HG02623 (cell line): ENCODE measurements at regions not wholly inside any gene's neighbourhood (a gene's known extent, or its start where the extent isn't known, plus 50 kb on each side); places are given as distances from the start of the nearest gene placed in this dataset.

ENCODE experiments used
- ATAC-seq: cut with Tn5 transposase; IDR thresholded peaks from one replicate; pipeline ENCODE4 v1.9.1; 2021; ENCODE audit warnings: moderate library complexity; ENCODE audit not compliant: unreplicated experiment

DNA sequence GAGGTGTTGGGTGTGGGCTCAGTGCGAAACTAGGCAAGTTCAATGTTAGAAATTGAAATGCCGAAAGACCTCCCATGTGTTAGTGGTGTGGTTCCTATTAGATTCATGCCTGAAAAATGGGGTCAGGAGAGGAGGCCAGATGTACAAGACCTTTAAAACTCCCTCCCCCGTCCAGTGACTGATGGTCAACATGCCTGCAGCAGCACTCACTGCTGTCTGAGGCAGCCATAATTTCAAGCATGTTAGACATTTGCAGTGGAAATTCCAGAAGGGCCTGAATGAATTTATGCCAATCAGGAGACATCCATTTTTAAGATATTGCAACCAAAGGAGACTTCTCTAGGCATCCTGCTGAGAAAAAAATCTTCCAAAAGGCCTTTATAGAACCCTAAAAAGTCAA is 426.9 kb upstream of the NBEA start:
- no peak for ATAC-seq

DNA sequence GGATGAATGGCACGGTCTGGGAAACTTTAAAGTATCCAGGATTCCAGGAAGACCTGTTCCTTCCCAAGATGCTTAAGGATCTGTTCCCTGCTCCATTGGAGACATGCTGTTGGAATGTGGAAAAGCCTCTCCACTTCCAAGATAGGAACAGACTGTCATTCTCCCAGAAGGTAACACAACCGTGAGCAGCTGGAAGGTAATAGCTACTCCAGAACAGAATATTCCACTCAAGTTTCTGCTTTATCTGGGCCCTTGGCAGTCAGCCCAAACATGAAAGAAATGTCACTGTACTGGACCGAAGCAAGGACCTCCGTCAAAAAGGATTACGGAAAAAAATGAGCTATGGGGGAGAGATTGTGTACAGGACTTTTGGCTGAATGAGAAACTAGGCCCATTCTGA is 420.9 kb upstream of the NBEA start:
- ATAC-seq = no peak

DNA sequence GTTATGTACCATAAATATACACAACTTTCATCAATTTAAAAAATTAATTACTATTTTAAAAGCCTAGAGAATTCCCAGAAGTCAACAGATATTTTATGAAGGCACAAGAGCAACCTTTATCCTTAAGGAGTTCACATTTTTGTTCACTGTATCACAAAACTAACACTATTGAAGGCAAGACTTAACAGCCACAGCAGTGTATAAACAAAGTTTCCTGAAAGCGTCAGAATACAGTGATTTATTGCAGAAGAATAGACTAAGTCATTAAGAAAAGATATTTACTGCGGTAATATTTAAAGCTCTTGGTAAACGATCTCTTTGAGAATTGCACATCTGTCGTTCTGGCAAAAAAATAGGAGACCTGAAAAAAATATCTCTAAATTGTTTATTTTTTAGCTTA is 419.3 kb upstream of the NBEA start:
- ATAC-seq = no peak

DNA sequence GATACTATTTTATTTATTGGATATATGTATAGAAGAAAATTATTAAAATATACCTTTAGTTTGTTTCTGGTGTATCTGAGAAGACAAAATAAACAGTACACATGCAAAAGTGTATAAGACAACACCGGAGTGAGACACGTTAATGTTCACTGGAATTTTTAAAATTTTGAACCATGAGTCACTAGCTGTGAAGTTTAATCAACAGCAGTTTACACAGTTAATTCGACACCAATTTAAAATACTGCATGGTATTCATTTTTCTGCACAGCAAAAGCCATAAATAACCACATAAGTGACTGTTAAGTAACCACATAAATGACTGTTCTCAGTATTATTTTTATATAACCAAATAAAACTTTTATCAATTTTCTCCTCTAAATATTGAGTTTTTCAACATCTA is 418.7 kb upstream of the NBEA start:
- ATAC-seq = no peak

DNA sequence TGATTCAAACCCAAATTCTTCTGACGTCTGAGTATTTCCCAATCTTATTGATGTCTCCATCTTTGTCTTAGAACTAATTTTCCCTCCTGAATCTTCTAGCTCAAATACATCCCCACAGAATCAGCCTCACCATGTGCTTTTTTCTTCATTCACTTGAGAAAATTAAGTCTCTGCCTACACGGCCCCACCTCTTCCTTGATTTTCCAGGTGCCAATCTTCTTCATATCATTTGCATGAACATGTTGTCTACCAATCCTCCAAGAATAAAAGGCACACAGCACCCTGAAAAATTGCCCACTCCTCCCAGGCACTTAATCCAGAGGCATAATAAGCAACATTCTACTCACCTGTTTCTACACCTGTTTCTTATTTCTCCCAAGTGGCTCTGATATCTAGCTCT is 408.1 kb upstream of the NBEA start:
- no peak for ATAC-seq

DNA sequence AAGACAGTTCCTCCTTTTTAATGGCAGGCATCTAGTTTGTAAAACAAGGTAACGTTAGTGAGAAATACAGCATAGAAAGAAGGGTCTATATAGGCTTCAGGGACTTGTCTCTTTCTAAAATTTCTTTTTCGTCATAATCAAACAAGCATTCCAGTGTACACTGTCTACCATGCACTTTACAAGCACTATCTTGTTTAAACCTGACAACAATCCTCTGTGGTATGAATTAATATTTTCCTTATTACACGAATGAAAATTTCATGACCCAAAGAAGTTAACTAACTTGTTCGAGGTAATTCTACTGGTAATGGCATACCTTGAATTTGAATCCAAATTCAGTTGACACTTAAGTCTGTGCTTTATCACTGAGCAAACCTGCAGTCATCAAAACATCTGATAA is 399.7 kb upstream of the NBEA start:
- no peak for ATAC-seq

DNA sequence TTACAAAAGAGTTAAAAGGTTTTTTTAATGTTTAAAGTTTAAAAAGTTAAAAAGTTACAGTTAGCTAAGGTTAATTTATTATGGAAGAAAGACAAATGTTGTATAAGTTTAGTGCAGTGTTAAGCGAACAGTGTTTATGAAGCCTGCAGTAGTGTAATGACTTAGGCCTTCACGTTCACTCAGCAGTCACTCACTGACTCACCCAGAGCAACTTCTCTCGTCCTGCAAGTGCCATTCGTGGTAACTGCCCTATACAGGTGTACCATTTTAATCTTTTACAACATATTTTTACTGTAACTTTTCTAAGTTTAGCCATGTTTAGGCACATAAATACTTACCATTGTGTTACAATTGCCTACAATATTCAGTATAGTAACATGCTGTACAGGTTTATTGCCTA is 398.2 kb upstream of the NBEA start:
- ATAC-seq = no peak

DNA sequence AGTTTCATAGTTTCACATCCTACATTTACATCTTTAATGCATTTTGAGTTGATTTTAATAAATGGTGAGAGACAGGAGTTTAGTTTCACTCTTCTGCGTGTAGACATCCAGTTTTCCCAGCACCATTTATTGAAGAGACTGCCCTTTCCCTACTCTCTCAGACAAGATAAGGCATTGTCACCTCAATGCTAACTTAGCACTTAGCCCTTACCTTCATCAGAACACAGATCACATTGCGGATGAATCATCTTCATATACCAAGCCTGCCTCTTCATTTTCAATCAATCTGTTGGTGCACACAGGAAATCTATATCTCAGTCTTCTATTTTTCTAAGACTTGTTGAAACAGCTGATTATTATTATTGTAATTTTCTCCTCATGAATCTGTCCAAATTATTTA is 396.6 kb upstream of the NBEA start:
- no peak for ATAC-seq

DNA sequence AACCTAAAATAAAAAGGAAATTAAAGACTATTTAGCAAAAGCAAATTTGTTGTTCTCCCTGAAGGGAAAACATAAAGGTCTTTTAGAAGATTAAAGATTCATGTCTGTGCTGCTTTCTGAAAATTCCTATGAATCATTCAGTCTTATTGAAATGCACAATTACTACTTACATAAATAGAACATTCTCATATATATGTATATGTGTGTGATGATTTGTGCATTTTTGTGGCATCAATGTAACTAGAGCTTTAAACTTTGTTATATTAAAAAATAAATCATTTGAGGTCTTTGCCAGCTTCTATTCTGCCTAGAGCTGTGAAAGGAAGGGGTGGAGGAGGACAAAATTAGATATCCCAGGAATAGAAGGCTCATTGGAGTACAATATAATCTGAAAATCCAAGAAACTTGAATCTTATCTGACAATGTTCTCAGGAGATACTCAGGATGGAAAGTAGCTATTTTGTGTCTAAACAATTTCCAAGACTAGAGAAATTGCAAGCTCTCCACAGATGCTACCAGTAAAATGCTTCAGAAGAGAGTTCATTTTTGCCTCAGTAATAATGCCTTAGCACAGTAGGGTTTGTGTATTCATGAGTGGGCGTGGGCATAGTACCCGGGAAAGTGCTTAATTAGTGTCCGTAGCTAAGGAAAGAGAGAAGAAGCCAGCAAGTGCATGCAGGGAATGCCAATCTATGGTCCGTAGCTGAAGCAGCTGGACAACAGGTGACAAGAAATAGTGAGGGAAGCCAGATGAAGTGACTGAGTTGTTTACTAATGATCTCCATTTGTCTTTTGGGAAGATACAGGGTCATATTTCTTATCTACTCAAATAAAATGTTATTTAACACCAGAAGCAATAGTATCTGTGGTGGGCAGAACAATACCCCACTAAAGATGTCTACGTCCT is 395.5 kb upstream of the NBEA start:
- no peak for ATAC-seq

DNA sequence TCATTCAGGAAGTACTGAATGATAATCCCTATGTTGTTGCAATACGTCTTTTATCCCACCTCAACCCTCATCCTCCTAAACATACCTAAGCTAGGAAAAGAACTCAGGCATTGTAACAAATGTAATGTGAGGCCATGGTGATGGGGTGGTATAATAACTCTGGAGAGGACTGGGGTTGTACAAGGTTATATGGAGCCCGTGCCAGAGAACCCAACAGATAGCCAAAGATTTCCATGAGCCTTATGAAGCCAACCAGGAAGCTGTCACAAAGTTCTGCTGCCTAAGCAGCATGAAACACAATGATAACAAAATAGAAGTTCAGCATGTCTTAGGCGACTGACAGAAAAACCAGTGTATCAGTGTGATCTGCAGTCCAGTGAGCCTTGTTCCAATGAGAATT is 394.1 kb upstream of the NBEA start:
- no peak for ATAC-seq

DNA sequence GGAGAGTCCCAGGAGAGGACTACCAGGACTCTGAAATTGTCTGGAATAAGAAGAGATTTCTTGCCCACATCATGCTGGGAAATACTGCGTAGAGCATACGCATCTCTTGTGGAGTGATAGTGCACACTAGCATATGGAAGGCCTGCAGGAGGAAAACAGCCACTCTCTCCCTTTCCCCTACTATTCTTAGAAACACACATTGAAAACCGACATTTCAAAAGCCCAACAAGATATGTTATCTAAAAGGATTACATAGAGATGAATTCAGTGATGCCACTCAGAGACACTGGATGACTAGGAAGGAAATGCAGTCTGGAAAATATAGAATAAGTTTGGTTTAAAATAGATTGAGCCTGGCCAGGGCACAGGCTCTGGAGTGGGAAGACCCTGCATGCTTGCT is 388.7 kb upstream of the NBEA start:
- ATAC-seq = no peak

DNA sequence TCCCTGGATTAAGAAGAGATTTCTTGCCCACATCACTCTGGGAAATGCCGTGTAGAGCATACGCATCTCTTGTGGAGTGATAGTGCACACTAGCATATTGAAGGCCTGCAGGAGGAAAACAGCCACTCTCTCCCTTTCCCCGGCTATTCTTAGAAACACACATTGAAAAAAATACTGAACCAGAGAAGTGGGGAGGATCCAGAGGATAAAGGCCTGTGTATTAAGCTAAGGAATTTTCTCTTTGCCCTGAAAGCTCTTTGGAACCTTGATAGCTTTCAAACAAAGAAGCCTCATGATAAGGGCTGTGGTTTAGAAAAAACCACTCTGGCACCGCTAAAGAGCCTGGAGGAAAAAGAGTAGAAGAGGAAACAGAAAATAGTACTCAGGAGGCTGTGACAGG is 386.1 kb upstream of the NBEA start:
- no peak for ATAC-seq

DNA sequence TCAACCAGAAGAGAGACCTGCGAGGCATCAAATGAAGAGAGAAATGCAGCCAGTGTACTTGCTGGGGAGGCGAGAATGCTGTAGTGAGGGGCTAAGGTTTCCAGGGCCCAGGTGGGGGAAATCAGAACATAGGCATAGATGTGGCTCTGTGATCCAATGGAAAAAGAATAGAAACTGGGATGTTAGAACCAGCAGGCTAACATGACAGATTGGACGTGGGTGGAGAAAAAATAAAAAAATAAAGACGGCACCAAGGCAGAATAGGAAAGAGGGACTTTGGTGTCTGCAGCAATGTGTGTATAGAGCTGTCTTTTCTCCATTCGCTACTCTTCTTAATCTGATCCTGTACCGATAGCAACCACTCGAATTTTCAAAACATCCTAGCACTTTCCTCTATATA is 381.0 kb upstream of the NBEA start:
- ATAC-seq = no peak

DNA sequence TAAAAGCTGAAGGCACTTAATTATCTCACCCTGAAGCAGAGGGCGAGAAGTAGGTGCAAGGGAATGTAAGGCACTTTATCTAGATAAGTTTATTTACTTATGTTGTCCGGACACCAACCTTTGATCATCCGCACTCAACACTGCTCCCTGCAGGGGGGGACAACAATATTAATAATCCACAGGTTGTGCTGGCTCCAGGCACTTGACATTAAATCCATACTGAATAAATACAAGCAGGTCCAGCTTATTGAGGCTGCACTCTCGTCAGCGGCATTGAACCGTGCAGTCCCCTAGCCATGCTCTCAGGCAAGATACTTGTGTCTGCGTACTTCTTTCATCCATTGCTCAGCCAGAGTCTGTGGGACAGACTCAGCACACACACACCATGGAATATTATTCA is 374.5 kb upstream of the NBEA start:
- no peak for ATAC-seq

DNA sequence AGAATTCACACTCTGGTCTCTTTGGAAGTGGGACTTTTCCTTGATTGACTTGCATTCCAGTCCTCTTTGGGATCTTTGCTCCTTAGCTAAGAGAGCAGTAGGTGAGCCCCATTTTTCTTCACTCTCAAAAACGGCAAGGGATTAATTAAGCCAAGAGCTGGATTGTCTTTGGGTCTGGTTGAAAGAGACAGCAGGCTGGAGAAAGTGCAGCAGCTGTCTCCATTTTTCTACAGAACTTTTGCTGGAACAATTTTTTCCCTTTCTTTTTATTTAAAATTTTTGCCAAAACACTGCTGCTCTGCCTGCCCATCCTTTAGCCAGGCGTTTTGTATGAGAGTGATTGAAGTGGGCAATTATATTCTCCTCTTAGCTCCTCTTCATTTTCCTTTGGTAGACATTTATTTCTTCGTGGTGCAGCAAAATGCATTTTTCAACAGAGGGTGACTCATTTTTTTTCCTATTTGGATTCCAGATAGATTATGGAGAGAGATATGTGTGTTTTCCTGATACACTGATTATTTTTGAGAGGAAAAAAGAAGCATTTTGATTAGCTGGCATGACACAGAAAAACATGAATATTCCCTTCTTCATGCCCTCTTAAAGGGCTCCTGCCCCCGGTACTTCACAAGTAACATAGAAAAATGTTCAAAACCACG is 371.2 kb upstream of the NBEA start:
- no peak for ATAC-seq

DNA sequence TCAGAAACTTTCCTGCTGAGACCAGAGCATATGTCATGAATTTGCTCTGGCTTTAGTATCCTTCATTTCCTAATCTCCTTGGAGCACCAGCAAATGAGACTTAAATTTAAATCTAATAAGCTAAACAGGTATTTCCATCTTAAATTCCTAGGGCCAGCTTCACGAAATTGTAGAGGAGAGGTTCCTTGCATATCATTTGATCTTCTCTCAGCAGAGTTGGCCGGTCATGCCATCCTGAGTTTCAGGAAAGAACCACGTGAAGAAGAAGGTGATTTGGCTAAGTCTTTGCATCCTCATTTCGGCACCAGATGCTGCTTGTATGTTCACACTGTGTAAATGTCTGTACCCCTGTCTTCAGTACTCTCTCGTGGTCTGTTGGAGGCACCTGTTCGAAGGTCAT is 370.4 kb upstream of the NBEA start:
- no peak for ATAC-seq

DNA sequence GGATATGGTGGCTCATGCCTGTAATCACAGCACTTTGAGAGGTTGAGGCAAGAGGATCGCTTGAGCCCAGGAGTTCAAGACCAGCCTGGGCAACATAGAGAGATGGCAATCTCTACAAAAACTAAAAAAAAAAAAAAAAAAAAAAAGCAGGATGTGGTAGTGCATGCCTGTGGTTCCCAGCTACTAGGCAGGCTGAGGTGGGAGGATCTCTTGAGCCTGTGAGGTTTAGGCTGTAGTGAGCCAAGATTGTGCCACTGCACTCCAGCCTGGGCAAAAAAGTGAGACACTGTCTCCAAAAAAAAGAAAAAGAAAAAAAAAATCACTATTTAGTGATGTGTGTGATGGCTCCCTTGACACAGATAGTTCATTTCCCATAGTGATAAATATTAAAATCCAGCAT is 365.0 kb upstream of the NBEA start:
- no peak for ATAC-seq

DNA sequence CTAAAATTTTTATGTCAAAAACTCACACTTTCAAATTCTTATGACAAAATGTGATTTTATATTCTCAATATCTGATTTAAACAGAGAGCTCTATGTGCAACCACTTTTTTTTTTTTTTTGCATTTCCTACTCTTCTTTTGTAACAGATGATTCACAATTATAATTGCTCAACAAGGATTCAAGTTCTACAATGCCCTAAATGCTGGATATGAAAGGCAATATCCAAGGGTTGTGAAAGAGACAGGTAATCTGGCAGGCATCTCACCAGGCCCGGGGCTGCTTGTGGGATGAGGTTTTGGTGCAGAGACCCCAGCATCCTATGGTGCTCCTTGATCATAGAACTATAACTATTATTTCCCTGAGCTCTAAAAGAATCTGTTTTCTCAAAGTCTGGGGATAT is 363.6 kb upstream of the NBEA start:
- no peak for ATAC-seq

DNA sequence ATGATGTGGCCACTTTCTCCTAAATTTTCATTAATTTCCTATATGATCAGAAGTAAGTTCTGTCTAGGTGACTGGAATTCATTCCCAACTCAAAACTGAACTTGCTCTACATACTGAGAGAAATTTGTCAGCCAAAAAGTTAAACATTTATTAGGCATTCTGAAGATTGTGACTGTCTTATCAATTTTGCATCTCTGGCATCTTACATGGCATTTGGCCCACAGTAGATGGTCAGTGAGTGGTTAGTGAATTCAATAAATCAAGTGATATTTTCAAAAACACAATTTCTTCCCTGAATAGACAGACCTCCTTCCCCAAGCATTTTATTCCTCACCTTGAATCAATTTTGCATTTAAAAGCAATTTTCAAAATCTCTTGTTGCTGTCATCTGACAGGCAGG is 363.2 kb upstream of the NBEA start:
- ATAC-seq = no peak

DNA sequence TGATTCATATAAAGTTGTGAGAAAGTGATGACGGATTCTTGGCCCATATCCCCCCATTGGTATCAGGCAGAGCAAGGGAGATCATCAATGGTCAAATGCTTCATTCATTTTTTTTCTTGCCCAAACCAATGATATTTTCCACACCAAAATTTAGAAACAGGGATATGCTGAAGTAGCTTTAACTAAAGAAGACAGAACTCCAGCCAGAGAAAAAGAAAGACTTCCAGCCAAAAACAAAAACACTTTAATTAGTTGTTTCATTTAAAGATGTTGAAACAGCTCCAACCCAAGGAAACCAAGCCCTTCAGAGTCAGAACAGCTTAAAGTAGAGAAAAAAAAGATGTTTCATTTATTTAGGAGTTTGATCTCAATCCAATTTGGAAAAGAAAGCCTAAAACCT is 358.9 kb upstream of the NBEA start:
- no peak for ATAC-seq

DNA sequence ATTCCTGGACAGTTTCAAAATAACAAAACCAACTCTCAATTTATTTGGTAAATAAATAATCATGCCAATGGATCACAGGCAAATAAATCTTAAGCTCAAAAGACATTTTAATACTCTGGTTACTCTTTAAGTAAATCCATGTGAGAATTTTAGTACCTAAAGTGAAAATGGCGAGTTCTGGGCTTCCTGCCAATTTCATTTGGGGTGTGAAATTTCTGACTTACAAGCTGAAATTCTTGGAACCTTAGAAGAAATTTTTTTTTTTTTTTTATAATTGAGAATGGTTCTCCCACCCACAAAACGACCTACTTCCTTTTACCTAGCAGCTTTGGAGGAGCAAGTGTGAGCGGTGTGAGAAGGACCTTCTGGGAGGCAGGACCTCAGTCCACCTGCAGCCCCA is 354.5 kb upstream of the NBEA start:
- ATAC-seq = no peak

DNA sequence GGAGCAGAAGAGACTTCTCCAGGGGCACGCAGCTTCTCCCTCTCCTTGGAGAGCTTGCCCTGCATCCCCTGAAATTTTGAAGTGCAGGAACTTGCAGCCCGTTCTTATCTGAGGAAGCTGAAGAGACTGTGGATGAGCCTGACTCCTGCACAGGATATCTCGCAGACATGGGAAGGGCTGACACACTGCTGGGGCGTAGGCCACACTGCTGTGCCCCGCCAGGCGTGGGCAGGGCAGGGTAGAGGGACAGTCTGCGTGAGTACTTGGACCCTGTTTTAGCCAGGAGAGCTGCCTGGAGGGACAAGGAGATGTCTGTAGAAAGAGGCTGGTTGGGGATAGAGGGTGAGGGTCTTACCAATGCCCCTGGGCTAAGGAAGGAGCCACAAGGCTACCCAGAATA is 353.7 kb upstream of the NBEA start:
- no peak for ATAC-seq

DNA sequence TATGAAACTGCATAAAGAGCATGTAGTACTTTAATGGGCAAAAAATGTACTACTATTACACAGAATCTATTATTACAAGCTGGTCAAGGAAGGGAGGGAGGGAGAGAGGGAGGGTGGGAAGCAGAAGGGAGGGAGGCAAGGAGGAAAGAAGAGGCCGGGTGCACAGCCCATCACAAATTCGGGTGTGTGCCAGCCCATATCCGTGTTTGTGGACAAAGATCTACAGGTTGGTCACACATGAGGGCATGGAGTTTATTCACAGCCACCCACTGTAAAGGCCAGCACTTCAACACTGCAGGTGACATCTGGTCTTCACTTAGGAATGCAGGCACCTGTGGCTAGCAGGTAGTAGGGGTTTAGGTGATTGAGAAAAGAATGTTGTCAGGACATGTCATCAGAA is 352.5 kb upstream of the NBEA start:
- ATAC-seq = no peak
